Mesodermal cell (in vitro differentiated cells): ENCODE measurements at regions not wholly inside any gene's neighbourhood (a gene's known extent, or its start where the extent isn't known, plus 50 kb on each side); places are given as distances from the start of the nearest gene placed in this dataset.

Experiments used
- H3K27ac ChIP-seq: 2 replicates; pipeline ENCODE4 v1.7.0; 2013; ENCODE audit warnings: mild to moderate bottlenecking, low read depth, low read length, moderate library complexity; ENCODE audit not compliant: severe bottlenecking
- H3K36me3 ChIP-seq: 2 replicates; pipeline ENCODE4 v1.7.1; 2013; ENCODE audit warnings: mild to moderate bottlenecking, low read length, moderate library complexity; ENCODE audit not compliant: control insufficient read depth, insufficient read depth
- H3K4me1 ChIP-seq: one replicate; pipeline ENCODE4 v1.7.1; 2013; ENCODE audit warnings: mild to moderate bottlenecking, low read length; ENCODE audit not compliant: insufficient read depth, control insufficient read depth, poor library complexity, severe bottlenecking
- H3K4me3 ChIP-seq: 2 replicates; pipeline ENCODE4 v1.7.0; 2013; ENCODE audit warnings: low read length, control low read depth, mild to moderate bottlenecking; ENCODE audit not compliant: insufficient read depth, poor library complexity, severe bottlenecking; ENCODE audit errors: extremely low read depth
- H3K9me3 ChIP-seq: 2 replicates; pipeline ENCODE4 v1.7.1; 2013; ENCODE audit warnings: mild to moderate bottlenecking, low read length, moderate library complexity; ENCODE audit not compliant: control insufficient read depth
- WGBS, 2 experiments: methylation state at CpG; one replicate each; pipeline ENCODE4 v1.1.5; 2013; ENCODE audit warnings: missing lambda C conversion rate in 2 of 2; ENCODE audit not compliant: insufficient coverage in 2 of 2; 5-methylcytosine and 5-hydroxymethylcytosine counted together

DNA sequence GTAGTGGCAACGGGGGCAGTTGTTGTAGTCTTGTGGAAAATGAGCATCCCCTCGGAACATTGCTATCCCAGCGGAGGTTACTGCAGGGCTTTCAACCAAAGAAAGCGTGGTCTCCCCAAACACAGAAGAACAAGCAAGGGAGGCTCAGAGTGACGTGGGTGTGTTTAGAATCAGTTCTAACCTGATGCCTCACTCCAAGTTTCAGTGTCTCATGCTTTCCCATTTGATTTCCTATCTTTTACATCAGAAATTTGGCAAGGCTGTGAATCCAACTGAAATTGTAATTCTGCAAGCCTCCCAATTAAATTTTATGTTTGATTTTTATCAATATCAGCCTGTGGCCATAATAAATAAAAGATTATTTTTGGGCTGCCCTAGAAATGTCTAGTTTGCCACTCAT is 156.1 kb upstream of the LNX1 start:
- no peak overlapping the region for H3K27ac ChIP-seq
- H3K9me3 ChIP-seq = no peaks in the 10 kb centered on the region
- H3K4me1 ChIP-seq = no peaks in the 10 kb centered on the region
- no peak overlapping the region for H3K4me3 ChIP-seq
- 85% methylated on average over 4 of the region's 5 CpGs for WGBS, 2 experiments
- H3K36me3 ChIP-seq = no peaks in the 10 kb centered on the region

- H3K9me3 ChIP-seq = no peaks in the 10 kb centered on the region
- no peak overlapping the region for H3K27ac ChIP-seq
- 49% methylated on average over 2 of the region's 4 CpGs; no CpG with 5 or more reads in 1 of the 2 experiments for WGBS, 2 experiments
- H3K4me3 ChIP-seq = no peak overlapping the region
- H3K4me1 ChIP-seq = no peaks in the 10 kb centered on the region
- H3K36me3 ChIP-seq = no peaks in the 10 kb centered on the region
Measured at GRCh38 chr4:53744446-53745160, 153.3 kb upstream of the LNX1 start.

GRCh38 chr4:53734584-53735353 is 143.5 kb upstream of the LNX1 start:
- no CpG with 5 or more reads among the region's 3 CpGs for WGBS, 2 experiments
- Histone ChIP-seq H3K27ac (no peak overlapping the region), H3K4me1 (no peaks in the 10 kb centered on the region), H3K9me3 (no peaks in the 10 kb centered on the region), H3K36me3 (no peaks in the 10 kb centered on the region), H3K4me3 (no peak overlapping the region)

DNA sequence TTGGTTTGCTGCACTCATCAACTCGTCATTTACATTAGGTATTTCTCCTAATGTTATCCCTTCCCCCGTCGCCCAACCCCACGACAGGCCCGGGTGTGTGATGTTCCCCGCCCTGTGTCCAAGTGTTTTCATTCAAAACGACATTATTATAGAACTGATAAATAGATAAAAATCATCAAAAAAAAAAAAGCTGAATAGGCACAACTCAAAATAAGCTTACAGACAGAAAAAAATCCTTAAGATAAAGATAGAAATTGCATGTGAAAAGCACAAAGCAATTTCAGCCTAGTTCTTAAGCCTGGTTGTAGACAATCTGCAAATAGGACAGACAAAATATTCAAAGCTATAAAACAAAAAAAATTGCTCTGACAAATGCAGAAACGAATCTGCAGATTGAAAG is 142.9 kb upstream of the LNX1 start:
- Histone ChIP-seq H3K4me1 (no peaks in the 10 kb centered on the region), H3K9me3 (no peaks in the 10 kb centered on the region), H3K4me3 (no peak overlapping the region), H3K27ac (no peak overlapping the region), H3K36me3 (no peaks in the 10 kb centered on the region)
- WGBS, 2 experiments = 80 to 90% methylated on average over 1 to 2 of the region's 8 CpGs

DNA sequence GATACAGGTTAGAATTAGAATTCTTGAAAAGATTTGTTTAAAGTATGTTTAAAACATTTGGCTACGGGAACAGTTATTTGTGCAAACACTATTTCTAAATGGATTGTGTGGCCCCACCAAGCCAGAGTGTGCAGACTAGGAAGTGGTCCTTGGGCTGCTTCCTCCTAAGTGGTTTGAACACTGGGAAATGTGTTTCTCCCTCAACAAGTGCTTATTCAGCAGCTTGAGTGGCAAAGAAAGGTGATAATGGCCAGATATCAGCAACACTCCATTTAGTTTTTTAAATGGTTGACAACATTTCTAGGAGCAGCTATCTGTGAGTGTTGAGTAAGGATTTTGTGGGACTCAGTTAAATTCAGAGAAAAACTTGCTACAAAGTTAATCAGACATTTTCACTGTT is 141.4 kb upstream of the LNX1 start:
- no peak overlapping the region for H3K4me3 ChIP-seq
- no peaks in the 10 kb centered on the region for H3K9me3 ChIP-seq
- no peaks in the 10 kb centered on the region for H3K36me3 ChIP-seq
- 80% methylated on average over 1 of the region's 1 CpG; no CpG with 5 or more reads in 1 of the 2 experiments for WGBS, 2 experiments
- no peak overlapping the region for H3K27ac ChIP-seq
- no peaks in the 10 kb centered on the region for H3K4me1 ChIP-seq

- Histone ChIP-seq H3K4me1 (no peaks in the 10 kb centered on the region), H3K4me3 (no peak overlapping the region), H3K9me3 (no peaks in the 10 kb centered on the region), H3K27ac (no peak overlapping the region), H3K36me3 (no peaks in the 10 kb centered on the region)
- WGBS, 2 experiments = 92% methylated on average over 1 of the region's 5 CpGs
Measured at GRCh38 chr4:53730031-53730805, 138.9 kb upstream of the LNX1 start.

DNA sequence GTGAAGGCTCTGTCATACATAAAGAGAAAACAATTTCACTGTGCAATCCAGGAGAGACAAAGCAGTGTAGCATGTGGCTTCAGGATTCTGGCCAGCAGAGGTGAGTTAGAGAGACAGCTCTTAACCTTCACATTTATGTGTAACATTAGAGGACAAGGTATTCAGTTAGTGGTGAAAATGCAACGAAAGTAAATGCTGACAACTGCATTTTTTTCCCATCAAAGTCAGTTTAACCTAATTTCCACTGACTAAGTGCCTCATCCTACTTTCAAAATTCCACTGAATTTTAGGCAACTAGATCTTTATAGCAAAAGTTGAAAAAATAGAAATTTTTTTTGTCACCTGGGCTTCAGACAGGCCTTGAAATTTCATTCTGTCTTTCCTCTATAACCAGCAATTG is 130.8 kb upstream of the LNX1 start:
- H3K4me3 ChIP-seq = no peak overlapping the region
- peaks cover 3% of the 10 kb centered on the region for H3K4me1 ChIP-seq
- no peaks in the 10 kb centered on the region for H3K36me3 ChIP-seq
- H3K9me3 ChIP-seq = no peaks in the 10 kb centered on the region
- no CpG with 5 or more reads among the region's 1 CpG for WGBS, 2 experiments
- no peak overlapping the region for H3K27ac ChIP-seq

GRCh38 chr4:53721263-53721662 is 130.0 kb upstream of the LNX1 start:
- Histone ChIP-seq H3K36me3 (no peaks in the 10 kb centered on the region), H3K4me3 (no peak overlapping the region), H3K9me3 (no peaks in the 10 kb centered on the region), H3K27ac (no peak overlapping the region), H3K4me1 (peaks cover 8% of the 10 kb centered on the region)
- WGBS, 2 experiments = 100% methylated on average over 1 of the region's 1 CpG

DNA sequence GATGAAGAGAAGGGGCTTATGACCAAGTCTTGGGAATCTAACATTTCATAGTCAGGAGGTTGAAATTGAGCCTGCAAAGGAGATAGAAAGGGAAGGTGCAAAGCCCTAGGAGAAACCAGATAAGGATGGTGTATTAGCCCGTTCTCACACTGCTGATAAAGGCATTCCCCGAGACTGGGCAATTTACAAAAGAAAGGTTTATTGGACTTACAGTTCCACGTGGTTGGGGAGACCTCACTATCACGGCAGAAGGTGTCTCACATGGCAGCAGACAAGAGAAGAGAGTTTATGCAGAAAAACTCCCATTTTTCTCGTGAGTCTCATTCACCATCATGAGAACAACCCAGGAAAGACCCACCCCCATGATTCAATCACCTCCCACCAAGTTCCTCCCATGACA is 129.5 kb upstream of the LNX1 start:
- Histone ChIP-seq H3K4me1 (peaks cover 8% of the 10 kb centered on the region), H3K4me3 (no peak overlapping the region), H3K27ac (no peak overlapping the region), H3K36me3 (no peaks in the 10 kb centered on the region), H3K9me3 (no peaks in the 10 kb centered on the region)
- WGBS, 2 experiments = 88 to 93% methylated on average over 3 to 5 of the region's 5 CpGs

DNA sequence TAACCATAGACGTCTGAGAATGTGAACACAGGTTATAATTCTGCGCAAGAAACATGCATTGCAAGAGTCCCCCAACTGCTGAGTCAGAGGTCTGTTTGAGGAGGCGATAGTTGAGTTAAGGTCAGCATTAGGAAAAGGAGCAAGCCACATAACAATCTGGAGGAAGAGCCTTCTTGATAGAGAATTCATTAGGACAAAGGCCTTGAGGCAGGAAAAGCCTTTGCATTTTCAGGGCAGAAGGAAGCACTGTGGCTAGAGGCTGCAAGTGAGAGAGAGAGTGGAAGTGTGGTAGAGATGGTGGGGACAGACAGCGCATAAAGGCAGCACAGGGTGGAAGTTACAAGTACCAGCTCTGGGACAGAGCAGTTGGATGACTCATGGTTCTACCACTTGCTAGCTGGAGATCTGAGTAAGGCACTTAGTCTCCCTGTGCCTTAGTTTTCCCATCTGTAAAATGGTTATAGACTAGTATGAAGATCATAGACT is 125.8 kb upstream of the LNX1 start:
- 91 to 92% methylated on average over 4 of the region's 4 CpGs for WGBS, 2 experiments
- Histone ChIP-seq H3K27ac (no peak overlapping the region), H3K9me3 (no peaks in the 10 kb centered on the region), H3K4me3 (no peak overlapping the region), H3K36me3 (no peaks in the 10 kb centered on the region), H3K4me1 (peaks cover 18% of the 10 kb centered on the region)
